NCI-H446 (cell line): ENCODE measurements at regions not wholly inside any gene's neighbourhood (a gene's known extent, or its start where the extent isn't known, plus 50 kb on each side); places are given as distances from the start of the nearest gene placed in this dataset.
A peak's percentile ranks its signal among the peaks of the same experiment; 100 is the strongest.
"Not testable (repeated sequence)": the region's sequence is repeated elsewhere in the genome, so short reads cannot be mapped to it uniquely, and the experiment has no call there.

Experiments used
- DNase-seq, 2 experiments: peaks; one replicate each; lab custom pipeline; 2025; lab: John Stamatoyannopoulos, UW

GRCh38 chr2:145927131-145927950 is 1407.4 kb upstream of the ZEB2 start:
- no peak for DNase-seq

- DNase-seq, result no peak
Observed at GRCh38 chr2:145925591-145925990, 1405.7 kb upstream of the ZEB2 start.

- DNase-seq, result peak in 1 of 2 experiments; percentile 5
Observed at GRCh38 chr2:145919477-145919876, 1399.6 kb upstream of the ZEB2 start.

- DNase-seq, result no peak
Observed at GRCh38 chr2:145918951-145919350, 1399.0 kb upstream of the ZEB2 start.

- DNase-seq, result no peak
Observed at GRCh38 chr2:145916799-145917198, 1396.9 kb upstream of the ZEB2 start.

- no peak for DNase-seq
Observed at GRCh38 chr2:145914716-145915115, 1394.8 kb upstream of the ZEB2 start.

- no peak for DNase-seq
Observed at GRCh38 chr2:145910416-145910815, 1390.5 kb upstream of the ZEB2 start.

- no peak for DNase-seq
Observed at GRCh38 chr2:145909766-145910165, 1389.8 kb upstream of the ZEB2 start.

GRCh38 chr2:145909175-145909755 is 1389.3 kb upstream of the ZEB2 start:
- no peak for DNase-seq

GRCh38 chr2:145906354-145906753 is 1386.4 kb upstream of the ZEB2 start:
- DNase-seq, result no peak

- no peak for DNase-seq
Observed at GRCh38 chr2:145905371-145905770, 1385.5 kb upstream of the ZEB2 start.

GRCh38 chr2:145897151-145897550 is 1377.2 kb upstream of the ZEB2 start:
- no peak for DNase-seq

GRCh38 chr2:145887915-145888314 is 1368.0 kb upstream of the ZEB2 start:
- no peak for DNase-seq

GRCh38 chr2:145880997-145881396 is 1361.1 kb upstream of the ZEB2 start:
- not testable (repeated sequence) for DNase-seq

GRCh38 chr2:145875016-145875415 is 1355.1 kb upstream of the ZEB2 start:
- no peak for DNase-seq

GRCh38 chr2:145874466-145874865 is 1354.5 kb upstream of the ZEB2 start:
- peak; percentile 23 to 66 for DNase-seq

- no peak for DNase-seq
Observed at GRCh38 chr2:145864501-145864900, 1344.6 kb upstream of the ZEB2 start.

- no peak for DNase-seq
Observed at GRCh38 chr2:145861940-145862339, 1342.0 kb upstream of the ZEB2 start.

- DNase-seq, result no peak
Observed at GRCh38 chr2:145860083-145860482, 1340.2 kb upstream of the ZEB2 start.

GRCh38 chr2:145855142-145855541 is 1335.2 kb upstream of the ZEB2 start:
- DNase-seq, result no peak

GRCh38 chr2:145854039-145854755 is 1334.3 kb upstream of the ZEB2 start:
- DNase-seq, result no peak

- no peak for DNase-seq
Observed at GRCh38 chr2:145851730-145852129, 1331.8 kb upstream of the ZEB2 start.

GRCh38 chr2:145849466-145849865 is 1329.5 kb upstream of the ZEB2 start:
- no peak for DNase-seq
